ENCODE measurements at regions not wholly inside any gene's neighbourhood (a gene's known extent, or its start where the extent isn't known, plus 50 kb on each side); places are given as distances from the start of the nearest gene placed in this dataset.

- peak; percentile 4 for TF ChIP-seq CTCF (IDR thresholded peaks at IDR 0.05; ENCODE audit: low read depth, low read length)
- no peak for DNase-seq (ENCODE audit: low read depth in 2 of 2)
- no peak overlapping the region for H3K4me3 ChIP-seq (replicated peaks in 1 of 2; ENCODE audit: low read depth in 2 of 2, low read length in 2 of 2)
Observed at GRCh38 chr13:59487883-59488282, 675.8 kb downstream of the DIAPH3 start.

- peak in 1 of 2 donors; percentile 22 for DNase-seq (ENCODE audit: low read depth in 2 of 2)
- no peak for TF ChIP-seq CTCF (IDR thresholded peaks at IDR 0.05; ENCODE audit: low read depth, low read length)
Observed at GRCh38 chr13:59488436-59488835, 675.3 kb downstream of the DIAPH3 start.

GRCh38 chr13:59490651-59491050 is 673.1 kb downstream of the DIAPH3 start:
- DNase-seq (ENCODE audit: low read depth in 2 of 2) = no peak
- H3K4me3 ChIP-seq (replicated peaks in 1 of 2; ENCODE audit: low read depth in 2 of 2, low read length in 2 of 2) = no peak overlapping the region

More at GRCh38 chr13:59488436-59488835, 675.3 kb downstream of the DIAPH3 start:
- H3K4me3 ChIP-seq (replicated peaks in 1 of 2; ENCODE audit: low read depth in 2 of 2, low read length in 2 of 2) = no peak overlapping the region

GRCh38 chr13:59492030-59492636 is 671.6 kb downstream of the DIAPH3 start:
- TF ChIP-seq CTCF (IDR thresholded peaks at IDR 0.05; ENCODE audit: low read depth, low read length) = no peak
- no peak overlapping the region for H3K4me3 ChIP-seq (replicated peaks in 1 of 2; ENCODE audit: low read depth in 2 of 2, low read length in 2 of 2)
- peak in 1 of 2 donors; percentile 47 for DNase-seq (ENCODE audit: low read depth in 2 of 2)

More at GRCh38 chr13:59490651-59491050, 673.1 kb downstream of the DIAPH3 start:
- TF ChIP-seq CTCF (IDR thresholded peaks at IDR 0.05; ENCODE audit: low read depth, low read length) = no peak

- TF ChIP-seq CTCF (IDR thresholded peaks at IDR 0.05; ENCODE audit: low read depth, low read length) = no peak
- no peak overlapping the region for H3K4me3 ChIP-seq (replicated peaks in 1 of 2; ENCODE audit: low read depth in 2 of 2, low read length in 2 of 2)
- DNase-seq (ENCODE audit: low read depth in 2 of 2) = peak in 1 of 2 donors; percentile 23
Observed at GRCh38 chr13:59493436-59493965, 670.2 kb downstream of the DIAPH3 start.

- no peak overlapping the region for H3K4me3 ChIP-seq (replicated peaks in 1 of 2; ENCODE audit: low read depth in 2 of 2, low read length in 2 of 2)
- TF ChIP-seq CTCF (IDR thresholded peaks at IDR 0.05; ENCODE audit: low read depth, low read length) = no peak
- no peak for DNase-seq (ENCODE audit: low read depth in 2 of 2)
Observed at GRCh38 chr13:59494151-59494550, 669.6 kb downstream of the DIAPH3 start.
